ENCODE measurements at regions not wholly inside any gene's neighbourhood (a gene's known extent, or its start where the extent isn't known, plus 50 kb on each side); places are given as distances from the start of the nearest gene placed in this dataset.

DNA sequence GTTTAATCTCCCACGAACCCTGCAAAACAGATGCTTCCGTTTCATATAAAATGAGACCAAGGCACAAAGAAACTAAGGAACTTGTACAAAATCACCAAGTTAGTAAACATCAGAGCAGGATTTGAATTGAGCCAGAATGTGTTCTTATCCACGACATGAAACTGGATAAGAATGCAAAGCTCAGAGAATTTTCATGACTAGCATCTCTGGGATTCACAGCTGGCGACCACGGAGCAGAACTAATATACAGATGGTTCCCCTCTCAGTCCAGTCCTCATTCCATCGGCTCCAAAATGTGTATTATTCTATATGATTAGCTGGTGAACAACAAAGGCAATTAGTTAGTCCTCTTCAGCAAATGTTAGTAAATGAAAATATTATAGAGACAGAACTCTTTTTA, 72.3 kb upstream of the ERG start:
- TF ChIP-seq, protein P1, sequence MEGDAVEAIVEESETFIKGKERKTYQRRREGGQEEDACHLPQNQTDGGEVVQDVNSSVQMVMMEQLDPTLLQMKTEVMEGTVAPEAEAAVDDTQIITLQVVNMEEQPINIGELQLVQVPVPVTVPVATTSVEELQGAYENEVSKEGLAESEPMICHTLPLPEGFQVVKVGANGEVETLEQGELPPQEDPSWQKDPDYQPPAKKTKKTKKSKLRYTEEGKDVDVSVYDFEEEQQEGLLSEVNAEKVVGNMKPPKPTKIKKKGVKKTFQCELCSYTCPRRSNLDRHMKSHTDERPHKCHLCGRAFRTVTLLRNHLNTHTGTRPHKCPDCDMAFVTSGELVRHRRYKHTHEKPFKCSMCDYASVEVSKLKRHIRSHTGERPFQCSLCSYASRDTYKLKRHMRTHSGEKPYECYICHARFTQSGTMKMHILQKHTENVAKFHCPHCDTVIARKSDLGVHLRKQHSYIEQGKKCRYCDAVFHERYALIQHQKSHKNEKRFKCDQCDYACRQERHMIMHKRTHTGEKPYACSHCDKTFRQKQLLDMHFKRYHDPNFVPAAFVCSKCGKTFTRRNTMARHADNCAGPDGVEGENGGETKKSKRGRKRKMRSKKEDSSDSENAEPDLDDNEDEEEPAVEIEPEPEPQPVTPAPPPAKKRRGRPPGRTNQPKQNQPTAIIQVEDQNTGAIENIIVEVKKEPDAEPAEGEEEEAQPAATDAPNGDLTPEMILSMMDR (IDR thresholded peaks at IDR 0.05; ENCODE audit: low read length): no peak
- no peak for TF ChIP-seq EZH2phosphoT487 (IDR thresholded peaks at IDR 0.05; ENCODE audit: low read length)

Measured in MM.1S (cell line).